Nephron progenitor cell (in vitro differentiated cells): ENCODE measurements at regions not wholly inside any gene's neighbourhood (a gene's known extent, or its start where the extent isn't known, plus 50 kb on each side); places are given as distances from the start of the nearest gene placed in this dataset.

Experiments
- DNase-seq: peaks from one replicate; pipeline ENCODE4 v3.0.0; 2021
- H3K27ac Mint-ChIP-seq: 2 replicates; pipeline ENCODE4 v1.8.0; 2021; ENCODE audit warnings: mild to moderate bottlenecking, moderate library complexity, mixed read lengths
- H3K27me3 Mint-ChIP-seq: 2 replicates; pipeline ENCODE4 v1.8.0; 2021; ENCODE audit warnings: mild to moderate bottlenecking, low read depth, mixed read lengths; ENCODE audit not compliant: poor library complexity
- H3K36me3 Mint-ChIP-seq: 2 replicates; pipeline ENCODE4 v1.8.0; 2021; ENCODE audit warnings: low read depth, mixed read lengths
- H3K4me1 Mint-ChIP-seq: 2 replicates; pipeline ENCODE4 v1.8.0; 2021; ENCODE audit warnings: mixed read lengths
- H3K4me3 Mint-ChIP-seq: 2 replicates; pipeline ENCODE4 v1.8.0; 2021; ENCODE audit warnings: mild to moderate bottlenecking, moderate library complexity, mixed read lengths
- H3K9me3 Mint-ChIP-seq: 2 replicates; pipeline ENCODE4 v1.8.0; 2021; ENCODE audit warnings: mild to moderate bottlenecking, moderate library complexity, mixed read lengths
- CTCF ChIP-seq: fragments of 200-600 bp; sonication (generic); IDR thresholded peaks from 2 replicates; pipeline ENCODE4 v1.5.0; 2021; ENCODE audit warnings: antibody characterized with exemption

- Mint-ChIP-seq H3K4me1 (no peaks in the 10 kb centered on the region), H3K27me3 (no peaks in the 10 kb centered on the region), H3K27ac (no peak overlapping the region), H3K9me3 (no peaks in the 10 kb centered on the region), H3K4me3 (no peak overlapping the region), H3K36me3 (no peaks in the 10 kb centered on the region)
- no peak for DNase-seq
- TF ChIP-seq CTCF: no peak
Observed at GRCh38 chr2:184119989-184120800, 478.1 kb upstream of the ZNF804A start.

GRCh38 chr2:184125867-184126266, 472.5 kb upstream of the ZNF804A start:
- H3K4me1 Mint-ChIP-seq: no peaks in the 10 kb centered on the region
- no peak overlapping the region for H3K4me3 Mint-ChIP-seq
- no peaks in the 10 kb centered on the region for H3K27me3 Mint-ChIP-seq
- H3K9me3 Mint-ChIP-seq: no peaks in the 10 kb centered on the region
- no peaks in the 10 kb centered on the region for H3K36me3 Mint-ChIP-seq
- TF ChIP-seq CTCF: no peak
- DNase-seq: no peak
- H3K27ac Mint-ChIP-seq: no peak overlapping the region

- H3K4me3 Mint-ChIP-seq: no peak overlapping the region
- H3K27me3 Mint-ChIP-seq: no peaks in the 10 kb centered on the region
- H3K4me1 Mint-ChIP-seq: no peaks in the 10 kb centered on the region
- no peak for DNase-seq
- no peaks in the 10 kb centered on the region for H3K36me3 Mint-ChIP-seq
- TF ChIP-seq CTCF: no peak
- H3K9me3 Mint-ChIP-seq: peaks cover 9% of the 10 kb centered on the region
- no peak overlapping the region for H3K27ac Mint-ChIP-seq
Observed at GRCh38 chr2:184129073-184129472, 469.3 kb upstream of the ZNF804A start.

- DNase-seq: no peak
- Mint-ChIP-seq H3K4me3 (no peak overlapping the region), H3K4me1 (no peaks in the 10 kb centered on the region), H3K27me3 (no peaks in the 10 kb centered on the region), H3K9me3 (peaks cover 12% of the 10 kb centered on the region), H3K36me3 (no peaks in the 10 kb centered on the region), H3K27ac (no peak overlapping the region)
- no peak for TF ChIP-seq CTCF
Observed at GRCh38 chr2:184137955-184138354, 460.4 kb upstream of the ZNF804A start.

GRCh38 chr2:184141866-184142265, 456.5 kb upstream of the ZNF804A start:
- H3K36me3 Mint-ChIP-seq: no peaks in the 10 kb centered on the region
- no peak for TF ChIP-seq CTCF
- no peak overlapping the region for H3K27ac Mint-ChIP-seq
- no peaks in the 10 kb centered on the region for H3K27me3 Mint-ChIP-seq
- DNase-seq: no peak
- H3K4me3 Mint-ChIP-seq: no peak overlapping the region
- no peaks in the 10 kb centered on the region for H3K4me1 Mint-ChIP-seq
- no peaks in the 10 kb centered on the region for H3K9me3 Mint-ChIP-seq

- DNase-seq: no peak
- Mint-ChIP-seq H3K9me3 (peaks cover 8% of the 10 kb centered on the region), H3K4me3 (no peak overlapping the region), H3K4me1 (no peaks in the 10 kb centered on the region), H3K27me3 (no peaks in the 10 kb centered on the region), H3K36me3 (no peaks in the 10 kb centered on the region), H3K27ac (no peak overlapping the region)
- no peak for TF ChIP-seq CTCF
Observed at GRCh38 chr2:184154438-184154837, 443.9 kb upstream of the ZNF804A start.
